Fibroblast of peridontal ligament (primary cell): ENCODE measurements at regions not wholly inside any gene's neighbourhood (a gene's known extent, or its start where the extent isn't known, plus 50 kb on each side); places are given as distances from the start of the nearest gene placed in this dataset.
A peak's percentile ranks its signal among the peaks of the same experiment; 100 is the strongest.
"Not testable (repeated sequence)": the region's sequence is repeated elsewhere in the genome, so short reads cannot be mapped to it uniquely, and the experiment has no call there.

ENCODE experiments used
- DNase-seq: peaks from one replicate; pipeline ENCODE4 v3.0.0-alpha.2; 2010; ENCODE audit errors: extremely low read depth

DNA sequence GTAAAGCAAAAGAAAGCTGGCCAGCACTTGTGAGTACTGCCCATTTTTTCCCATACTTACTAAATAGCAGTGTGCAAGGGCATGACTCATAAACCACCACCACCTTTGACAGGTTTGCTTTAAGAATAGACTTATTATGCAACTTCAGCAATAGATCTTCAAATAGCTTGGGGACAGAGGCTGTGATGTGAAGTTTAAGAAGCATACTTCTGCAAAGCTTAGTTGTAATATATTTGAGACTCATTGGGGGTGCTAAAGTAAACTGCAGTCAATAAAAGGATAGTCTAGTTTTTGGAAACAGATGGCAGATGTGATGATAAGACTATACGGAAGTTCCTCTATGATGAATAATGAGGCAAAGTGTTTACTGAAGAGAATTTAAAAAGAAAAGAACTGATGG lies 210.0 kb downstream of the PLA2G4A start:
- DNase-seq = no peak

DNA sequence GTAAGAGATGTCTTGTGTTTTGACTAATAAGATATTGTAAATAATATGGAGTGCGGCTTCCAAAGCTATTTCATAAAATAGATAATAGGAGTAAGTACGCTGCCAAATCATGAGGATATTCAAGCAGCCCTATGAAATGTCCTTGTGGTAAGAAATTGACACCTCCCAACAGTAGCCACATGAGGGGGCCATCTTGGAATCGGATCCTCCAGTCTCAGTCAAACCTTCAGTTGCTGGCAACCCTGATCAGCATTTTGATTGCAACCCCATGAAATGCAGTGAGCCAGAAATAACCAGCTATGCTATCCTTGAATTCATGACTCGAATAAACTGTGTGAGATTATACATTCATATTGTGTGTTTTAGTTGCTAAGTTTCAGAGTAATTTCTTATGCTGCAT lies 212.4 kb downstream of the PLA2G4A start:
- DNase-seq = no peak

DNA sequence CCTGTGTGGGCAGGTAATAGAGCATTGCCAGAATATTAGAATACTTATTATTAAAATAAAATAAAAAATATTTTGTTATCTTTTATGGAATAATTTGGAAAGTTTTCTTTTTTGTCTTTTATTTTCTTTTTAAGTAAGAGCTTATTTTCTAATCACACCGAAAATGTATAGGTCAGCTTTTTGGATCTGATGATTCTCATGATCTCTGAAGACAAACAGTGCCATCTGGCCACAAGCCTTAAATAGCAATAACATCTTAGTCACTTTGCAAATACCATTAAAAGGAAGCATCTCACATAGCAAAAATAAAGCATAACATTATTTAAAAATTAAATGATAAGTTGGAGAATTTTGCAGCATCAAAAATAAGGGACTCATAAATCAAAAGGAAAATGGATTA lies 213.8 kb downstream of the PLA2G4A start:
- peak; percentile 8 for DNase-seq

DNA sequence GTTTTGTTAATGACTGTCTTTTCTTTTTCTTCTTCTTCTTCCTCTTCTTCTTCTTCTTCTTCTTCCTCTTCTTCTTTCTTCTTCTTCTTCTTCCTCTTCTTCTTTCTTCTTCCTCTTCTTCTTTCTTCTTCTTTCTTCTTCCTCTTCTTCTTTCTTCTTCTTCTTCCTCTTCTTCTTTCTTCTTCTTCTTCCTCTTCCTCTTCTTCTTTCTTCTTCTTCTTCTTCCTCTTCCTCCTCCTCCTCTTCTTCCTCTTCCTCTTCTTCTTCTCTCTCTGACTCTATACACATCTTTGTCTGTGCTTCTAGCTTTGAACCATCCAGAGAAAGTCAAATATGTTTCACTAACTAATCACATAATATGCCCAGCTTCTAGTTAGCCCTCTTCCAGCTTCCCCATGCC lies 214.7 kb downstream of the PLA2G4A start:
- not testable (repeated sequence) for DNase-seq

DNA sequence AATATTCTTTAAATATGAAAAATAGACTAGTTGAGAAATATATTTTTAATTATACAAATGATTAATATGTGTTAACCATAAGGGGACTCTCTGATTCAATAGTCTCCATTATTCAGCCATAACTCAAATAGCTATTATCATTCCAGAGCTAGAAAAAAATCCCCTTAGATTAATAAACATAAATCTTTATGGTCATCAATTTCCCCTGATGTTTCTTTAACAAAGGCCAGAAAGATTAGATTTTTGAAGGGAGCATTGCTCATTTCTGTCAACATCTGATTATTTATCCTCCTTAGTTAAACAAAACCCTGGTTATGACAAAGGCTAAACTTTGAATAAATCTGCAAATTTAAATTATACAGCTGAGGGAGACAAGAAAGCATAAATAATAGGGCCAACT lies 215.7 kb downstream of the PLA2G4A start:
- no peak for DNase-seq

DNA sequence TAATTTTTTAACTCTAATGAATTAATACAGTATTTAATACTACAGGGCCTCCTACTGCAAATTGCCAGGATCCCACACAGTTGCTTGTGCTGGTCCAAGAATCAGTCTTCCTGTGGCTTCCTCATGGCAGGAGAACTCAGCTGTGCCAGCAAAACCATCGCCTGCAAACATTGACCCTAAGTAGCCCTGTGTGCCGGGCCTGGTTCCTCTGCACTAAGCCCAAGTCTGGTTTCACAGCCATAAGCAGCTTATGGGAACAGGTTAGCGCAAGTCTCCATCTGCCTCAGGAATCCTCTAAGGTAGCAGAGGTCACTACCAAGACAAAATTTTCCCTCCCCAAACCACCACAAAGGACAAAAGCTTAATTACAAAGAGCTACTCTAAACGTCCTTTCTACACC lies 216.6 kb downstream of the PLA2G4A start:
- DNase-seq = no peak

DNA sequence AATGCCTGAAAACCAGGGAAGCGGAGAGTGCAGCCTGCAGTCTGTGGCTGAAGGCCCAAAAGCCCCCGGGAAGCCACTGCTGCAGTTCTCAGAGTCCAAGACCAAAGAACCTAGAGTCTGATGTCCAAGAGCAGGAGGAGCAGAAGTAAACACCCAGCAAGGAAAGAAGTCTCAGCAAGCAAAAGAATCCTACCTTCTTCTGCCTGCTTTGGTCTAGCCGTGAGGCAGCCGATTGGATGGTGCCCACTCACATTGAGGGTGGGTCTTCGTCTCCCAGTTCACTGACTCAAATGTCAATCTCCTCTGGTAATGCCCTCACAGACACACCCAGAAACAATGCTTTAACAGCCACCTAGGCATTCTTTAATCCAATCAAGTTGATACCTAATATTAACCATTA lies 217.5 kb downstream of the PLA2G4A start:
- no peak for DNase-seq

DNA sequence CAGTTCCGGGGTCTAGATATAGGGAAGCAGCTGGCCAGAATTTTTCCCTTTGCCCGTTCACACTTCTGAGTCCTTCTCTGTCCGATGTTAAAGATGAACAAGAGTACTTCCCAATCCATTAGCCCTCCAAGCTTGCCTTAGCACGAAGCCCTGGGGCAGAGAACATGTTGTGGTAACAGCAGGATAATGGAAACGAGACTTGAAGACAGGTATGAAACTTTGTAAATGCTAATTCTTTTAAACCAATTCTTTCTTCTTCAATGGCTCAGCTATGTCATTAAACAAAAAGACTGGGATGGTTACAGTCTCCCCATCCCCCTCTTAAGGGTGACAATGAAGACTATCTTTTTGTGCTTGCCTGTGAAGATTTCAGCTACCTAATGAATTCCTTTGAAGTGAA lies 218.5 kb downstream of the PLA2G4A start:
- DNase-seq = no peak

DNA sequence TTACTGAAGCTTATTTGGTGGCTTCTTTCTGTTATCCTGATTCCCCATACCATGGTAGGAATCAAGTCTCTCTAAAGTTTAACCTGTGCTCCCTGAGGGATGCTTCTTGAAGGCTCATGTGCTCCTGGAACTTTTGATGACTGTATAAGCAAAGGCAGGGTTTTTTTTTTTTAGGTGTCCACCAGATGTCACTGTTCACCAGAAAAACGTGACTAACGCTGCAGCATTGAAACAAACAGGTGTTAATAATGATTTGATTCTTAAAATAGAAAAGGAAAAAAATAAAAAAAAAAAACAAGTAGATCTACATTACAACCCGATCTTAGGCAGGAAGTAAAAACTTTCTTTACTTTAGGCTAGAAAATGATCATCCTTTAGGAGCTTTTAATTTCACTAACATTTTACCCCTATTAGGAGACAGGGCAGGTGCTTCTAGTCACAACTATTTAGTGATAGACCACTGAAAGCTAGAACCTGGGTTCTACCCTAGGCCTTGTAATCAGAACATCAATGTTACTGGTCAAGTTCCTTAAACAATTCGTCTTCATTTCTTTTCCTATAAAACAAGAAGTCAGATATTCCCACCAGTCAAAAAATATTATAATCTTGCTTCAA lies 223.0 kb downstream of the PLA2G4A start:
- DNase-seq = peak; percentile 70

DNA sequence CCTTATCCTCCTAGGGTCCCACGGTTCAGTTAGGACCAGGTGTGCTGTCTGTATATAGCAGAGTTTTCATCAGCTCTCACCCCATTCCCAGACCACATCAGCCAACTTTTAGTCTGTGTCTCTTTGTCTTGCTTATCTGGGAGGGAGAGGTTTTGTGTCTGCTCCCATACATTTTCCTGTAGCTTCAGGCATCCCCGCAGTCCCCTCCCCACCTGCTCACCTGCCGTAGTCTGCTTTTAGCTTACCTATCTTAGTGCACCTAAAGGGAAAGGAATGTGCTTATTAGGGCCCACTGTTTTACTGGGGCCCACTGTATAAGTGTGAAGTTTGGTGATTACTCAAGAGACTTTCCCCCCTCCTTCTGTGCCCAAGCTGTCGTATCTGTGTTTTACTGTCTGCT lies 225.1 kb downstream of the PLA2G4A start:
- DNase-seq = no peak

DNA sequence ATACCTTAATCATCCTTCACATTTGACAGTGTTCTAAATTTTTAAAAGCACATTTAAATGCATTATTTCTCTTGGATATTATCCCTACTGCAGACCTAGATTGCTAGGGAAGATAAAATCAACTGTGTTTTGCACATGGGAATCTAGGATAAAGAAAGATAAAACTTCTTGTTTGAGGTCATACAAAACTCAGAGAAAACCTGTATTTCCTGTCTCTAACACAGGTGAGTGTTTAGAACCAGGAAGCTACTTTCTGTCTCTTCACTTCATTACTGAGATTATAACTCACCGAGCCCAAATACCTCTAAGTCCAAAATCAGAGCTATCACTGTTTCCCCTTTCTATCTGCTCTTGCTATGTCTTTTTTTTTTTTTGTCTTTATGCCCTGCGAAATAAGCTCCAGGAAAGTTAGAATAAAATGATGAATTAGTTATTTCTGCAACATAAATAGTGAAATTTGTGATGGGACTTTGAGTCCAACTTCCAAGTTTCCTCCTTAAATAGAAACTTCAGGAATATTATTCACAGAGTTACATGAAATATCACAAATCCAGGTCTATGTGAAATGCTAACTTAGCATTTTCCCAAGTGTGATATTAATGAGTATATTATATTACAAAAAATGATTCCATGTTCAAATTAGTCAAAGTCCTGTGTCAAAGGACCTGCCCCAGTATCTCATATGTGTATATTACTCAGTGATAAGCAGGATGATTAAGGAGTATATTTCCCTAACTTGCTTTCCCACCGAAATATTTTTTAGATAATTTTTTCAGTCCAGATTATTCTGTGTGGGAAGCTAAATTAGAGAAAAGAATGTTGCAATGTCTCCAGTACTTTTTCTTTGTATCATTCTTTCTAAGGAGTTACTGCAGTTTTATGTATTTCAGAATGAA lies 226.4 kb downstream of the PLA2G4A start:
- DNase-seq = no peak

DNA sequence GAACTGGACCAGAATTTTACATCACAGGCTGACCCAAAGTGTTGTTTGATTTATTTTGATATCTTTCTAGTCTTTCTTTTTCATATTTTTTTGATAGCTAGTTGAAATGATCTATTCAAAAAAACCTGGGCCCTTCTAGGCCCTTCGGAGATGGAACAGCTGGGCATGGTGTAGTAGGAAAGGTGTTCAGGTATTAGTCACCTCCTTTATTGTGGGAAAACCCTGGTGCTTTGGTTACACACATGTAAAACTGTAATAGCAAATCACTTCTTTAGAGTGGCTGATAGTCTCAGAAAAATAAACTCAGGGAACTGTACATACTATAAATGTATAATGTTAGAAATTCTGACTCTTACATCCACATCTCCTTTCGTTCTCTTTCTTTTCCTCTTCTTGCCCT lies 234.5 kb downstream of the PLA2G4A start:
- DNase-seq = no peak

DNA sequence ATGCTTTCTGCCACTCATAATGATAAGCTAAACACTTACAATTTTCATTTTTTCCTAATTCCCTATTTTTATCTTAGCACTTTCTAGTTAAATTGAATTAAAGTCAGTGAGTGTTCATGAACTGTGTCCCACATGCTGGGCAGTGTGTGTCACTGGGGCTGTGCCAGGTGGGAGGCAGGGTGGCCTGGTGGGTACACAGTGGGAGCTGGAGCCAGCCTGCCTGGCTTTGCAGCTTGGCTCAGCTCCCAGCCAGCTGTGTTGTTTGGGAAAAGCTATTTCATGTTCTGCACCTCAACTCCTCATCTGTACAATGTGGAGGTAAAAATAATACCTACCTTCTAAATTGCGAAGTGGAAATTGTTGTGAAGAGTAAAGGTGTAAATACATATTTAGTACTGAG lies 238.4 kb downstream of the PLA2G4A start:
- no peak for DNase-seq

DNA sequence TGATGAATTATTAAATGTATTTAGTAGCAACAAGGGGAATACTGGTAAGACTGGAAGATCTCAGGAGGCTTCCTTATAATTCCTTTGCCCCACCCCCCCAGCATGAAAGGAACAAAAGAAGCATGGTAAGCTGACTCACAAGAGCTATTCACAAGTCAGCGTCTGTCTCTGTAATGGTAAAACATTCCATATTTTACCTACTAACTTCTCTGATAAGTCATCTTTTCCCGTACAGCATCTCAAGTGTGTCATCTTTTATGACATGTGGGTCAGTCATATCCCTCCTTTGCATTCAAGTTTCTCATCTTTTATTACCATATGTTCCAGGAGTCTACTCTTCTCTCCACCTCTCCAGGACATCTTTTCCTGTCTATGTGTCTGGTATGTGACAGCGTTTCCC lies 241.3 kb downstream of the PLA2G4A start:
- DNase-seq = no peak

DNA sequence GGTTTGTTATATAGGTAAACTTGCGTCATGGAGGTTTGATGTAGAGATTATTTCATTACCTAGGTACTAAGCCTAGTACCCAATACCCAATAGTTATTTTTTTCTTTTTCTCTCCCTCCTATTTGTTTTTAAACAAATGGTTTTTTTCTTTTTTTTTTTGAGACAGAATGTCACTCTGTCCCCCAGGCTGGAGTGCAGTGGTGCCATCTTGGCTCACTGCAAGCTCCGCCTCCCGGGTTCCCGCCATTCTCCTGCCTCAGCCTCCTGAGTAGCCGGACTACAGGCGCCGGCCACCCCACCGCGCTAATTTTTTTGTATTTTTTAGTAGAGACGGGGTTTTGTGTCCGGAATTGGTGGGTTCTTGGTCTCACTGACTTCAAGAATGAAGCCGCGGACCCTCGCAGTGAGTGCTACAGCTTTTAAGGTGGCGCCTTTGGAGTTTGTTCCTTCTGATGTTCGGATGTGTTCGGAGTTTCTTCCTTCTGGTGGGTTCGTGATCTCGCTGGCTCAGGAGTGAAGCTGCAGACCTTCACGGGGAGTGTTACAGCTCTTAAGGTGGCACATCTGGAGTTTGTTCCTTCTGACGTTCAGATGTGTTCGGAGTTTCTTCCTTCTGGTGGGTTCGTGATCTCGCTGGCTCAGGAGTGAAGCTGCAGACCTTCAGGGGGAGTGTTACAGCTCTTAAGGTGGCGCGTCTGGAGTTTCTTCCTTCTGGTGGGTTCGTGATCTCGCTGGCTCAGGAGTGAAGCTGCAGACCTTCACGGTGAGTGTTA lies 243.7 kb downstream of the PLA2G4A start:
- not testable (repeated sequence) for DNase-seq

DNA sequence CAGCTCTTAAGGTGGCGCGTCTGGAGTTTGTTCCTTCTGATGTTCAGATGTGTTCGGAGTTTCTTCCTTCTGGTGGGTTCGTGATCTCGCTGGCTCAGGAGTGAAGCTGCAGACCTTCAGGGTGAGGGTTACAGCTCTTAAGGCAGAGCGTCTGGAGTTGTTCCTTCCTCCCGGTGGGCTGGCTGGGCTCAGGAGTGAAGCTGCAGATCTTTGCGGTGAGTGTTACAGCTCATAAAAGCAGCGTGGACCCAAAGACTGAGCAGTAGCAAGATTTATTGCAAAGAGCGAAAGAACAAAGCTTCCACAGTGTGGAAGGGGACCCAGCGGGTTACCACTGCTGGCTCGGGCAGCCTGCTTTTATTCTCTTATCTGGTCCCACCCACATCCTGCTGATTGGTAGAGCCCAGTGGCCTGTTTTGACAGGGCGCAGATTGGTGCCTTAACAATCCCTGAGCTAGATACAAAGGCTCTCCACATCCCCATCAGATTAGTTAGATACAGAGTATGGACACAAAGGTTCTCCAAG lies 244.3 kb downstream of the PLA2G4A start:
- DNase-seq = not testable (repeated sequence)

DNA sequence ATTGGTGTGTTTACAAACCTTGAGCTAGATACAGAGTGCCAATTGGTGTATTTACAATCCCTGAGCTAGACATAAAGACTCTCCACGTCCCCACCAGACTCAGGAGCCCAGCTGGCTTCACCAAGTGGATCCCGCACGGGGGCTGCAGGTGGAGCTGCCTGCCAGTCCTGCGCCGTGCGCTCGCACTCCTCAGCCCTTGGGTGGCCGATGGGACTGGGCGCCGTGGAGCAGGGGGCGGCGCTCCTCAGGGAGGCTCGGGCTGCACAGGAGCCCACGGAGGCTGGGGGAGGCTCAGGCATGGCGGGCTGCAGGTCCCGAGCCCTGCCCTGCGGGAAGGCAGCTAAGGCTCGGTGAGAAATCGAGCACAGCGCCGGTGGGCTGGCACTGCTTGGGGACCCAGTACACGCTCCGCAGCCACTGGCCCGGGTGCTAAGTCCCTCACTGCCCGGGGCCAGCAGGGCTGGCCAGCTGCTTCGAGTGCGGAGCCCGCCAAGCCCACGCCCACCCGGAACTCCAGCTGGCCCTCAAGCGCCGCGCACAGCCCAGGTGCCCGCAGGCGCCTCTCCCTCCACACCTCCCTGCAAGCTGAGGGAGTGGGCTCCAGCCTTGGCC lies 245.0 kb downstream of the PLA2G4A start:
- not testable (repeated sequence) for DNase-seq

DNA sequence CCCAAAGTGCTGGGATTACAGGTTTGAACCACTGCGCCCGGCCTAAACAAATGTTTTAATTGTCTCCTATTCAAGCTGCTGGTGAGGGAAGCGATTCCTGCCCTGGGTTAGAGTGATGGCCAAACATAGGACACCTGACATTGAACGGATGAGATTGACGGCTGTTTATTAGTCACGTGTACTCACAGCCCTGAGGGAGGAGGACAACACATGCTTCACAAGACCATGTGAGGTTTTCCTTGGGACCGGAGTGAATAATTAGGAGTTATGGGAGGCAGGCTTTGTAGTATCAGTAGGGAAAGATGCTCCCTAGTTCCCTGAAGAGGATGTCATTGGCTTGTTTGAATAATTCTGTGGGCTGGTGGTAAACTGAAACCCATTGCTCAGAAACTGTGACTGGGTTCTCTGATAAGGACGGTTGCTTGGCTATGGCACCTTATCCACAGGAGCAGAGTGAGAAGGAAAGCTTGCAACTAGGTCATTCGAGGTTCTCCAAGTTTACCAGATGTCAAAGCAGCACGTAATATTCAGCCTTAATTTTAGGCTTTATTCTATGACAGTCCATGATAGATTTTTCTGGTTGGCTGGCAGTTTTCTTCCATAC lies 245.8 kb downstream of the PLA2G4A start:
- no peak for DNase-seq

DNA sequence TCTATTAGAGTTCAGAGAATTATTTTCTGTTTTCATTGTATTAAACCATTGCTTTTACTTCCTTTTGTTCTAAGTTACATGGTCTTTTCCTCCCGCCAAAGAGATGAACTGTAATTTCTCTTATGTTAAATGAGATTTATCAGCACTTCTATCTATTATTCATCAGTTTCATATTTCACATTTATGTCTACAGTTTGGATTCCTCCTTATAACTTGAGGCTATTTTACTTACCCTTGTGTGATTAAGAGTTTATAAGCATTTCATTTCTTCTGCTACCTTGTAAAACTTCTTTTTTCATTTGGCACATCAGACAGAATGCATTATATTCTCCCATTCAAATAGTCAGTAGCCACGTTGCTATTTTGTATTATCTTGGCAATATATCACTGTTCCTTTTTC lies 248.2 kb downstream of the PLA2G4A start:
- no peak for DNase-seq

DNA sequence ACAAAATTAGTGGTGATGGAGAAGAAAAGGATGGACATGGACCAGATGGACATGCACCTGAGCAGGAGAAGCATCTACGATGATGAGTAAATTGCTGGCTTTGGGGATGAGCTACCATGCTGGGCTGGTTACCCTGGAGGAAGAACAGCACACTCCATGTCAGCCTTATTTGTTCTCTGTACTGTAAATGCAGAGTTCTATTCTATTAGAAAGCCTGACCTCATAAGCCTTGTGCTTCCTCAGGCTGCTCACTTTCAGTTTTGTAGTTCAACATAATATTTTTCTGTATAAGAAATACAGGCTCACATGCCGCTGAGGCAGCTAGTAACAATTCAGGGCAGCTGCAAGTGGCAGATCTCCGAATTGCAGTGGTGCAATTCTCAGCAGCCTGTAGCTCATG lies 249.6 kb downstream of the PLA2G4A start:
- DNase-seq = no peak

DNA sequence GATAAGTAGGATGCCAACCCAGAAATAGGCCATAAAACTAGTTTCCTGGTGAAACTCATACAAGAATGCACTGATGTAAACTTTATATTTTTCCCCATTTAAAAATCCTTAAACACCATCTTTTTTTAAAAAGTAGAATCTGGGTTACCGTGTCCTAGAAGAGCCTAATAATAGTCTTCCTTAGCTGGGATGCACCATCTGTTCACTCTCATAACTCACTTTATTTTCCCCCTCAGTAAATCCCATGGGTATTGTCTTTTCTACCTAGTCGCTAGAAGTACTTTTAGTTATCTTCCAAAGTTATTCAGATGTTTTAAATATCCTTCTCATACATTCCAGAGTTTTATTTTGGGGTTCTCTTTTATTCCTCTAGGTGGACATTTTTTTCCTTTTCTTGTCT lies 250.2 kb downstream of the PLA2G4A start:
- DNase-seq = no peak

DNA sequence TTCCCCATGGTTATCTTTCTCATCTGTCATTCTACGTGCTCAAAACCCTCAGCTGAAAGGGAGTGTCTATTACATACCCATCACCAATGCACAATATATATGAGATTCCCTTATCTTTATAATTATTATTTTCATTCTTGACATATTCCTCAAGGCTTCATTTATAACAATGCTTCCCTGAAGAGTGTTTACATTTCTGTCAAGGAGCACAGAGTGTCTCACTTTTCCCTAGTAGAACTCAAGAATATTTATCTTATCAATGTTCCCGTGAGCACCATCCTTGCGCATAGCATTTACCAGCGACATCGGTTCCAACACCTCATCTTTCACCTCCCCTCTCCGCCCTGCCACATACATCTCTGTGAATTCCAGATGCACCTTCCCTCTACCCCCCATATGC lies 250.6 kb downstream of the PLA2G4A start:
- DNase-seq = no peak
